T-helper 1 cell treated with Interleukin-12 subunit alpha and Interleukin-12 subunit beta and Interleukin-4 antibody, amounts not matched to agents 30 μg/mL and 1 μg/mL, for 36 hours (primary cell): ENCODE measurements at regions not wholly inside any gene's neighbourhood (a gene's known extent, or its start where the extent isn't known, plus 50 kb on each side); places are given as distances from the start of the nearest gene placed in this dataset.

Source experiments
- H3K27ac Mint-ChIP-seq: one replicate; pipeline ENCODE4 v1.8.0; 2021; ENCODE audit warnings: mild to moderate bottlenecking, mixed read lengths
- H3K27me3 Mint-ChIP-seq: one replicate; pipeline ENCODE4 v1.8.0; 2021; ENCODE audit warnings: low read depth, mixed read lengths
- H3K36me3 Mint-ChIP-seq: one replicate; pipeline ENCODE4 v1.8.0; 2021; ENCODE audit warnings: low read depth, mixed read lengths
- H3K4me1 Mint-ChIP-seq: one replicate; pipeline ENCODE4 v1.8.0; 2021; ENCODE audit warnings: low read depth, mixed read lengths
- H3K4me3 Mint-ChIP-seq: one replicate; pipeline ENCODE4 v1.8.0; 2021; ENCODE audit warnings: mild to moderate bottlenecking, moderate library complexity, mixed read lengths
- H3K9me3 Mint-ChIP-seq: one replicate; pipeline ENCODE4 v1.8.0; 2021; ENCODE audit warnings: mixed read lengths

DNA sequence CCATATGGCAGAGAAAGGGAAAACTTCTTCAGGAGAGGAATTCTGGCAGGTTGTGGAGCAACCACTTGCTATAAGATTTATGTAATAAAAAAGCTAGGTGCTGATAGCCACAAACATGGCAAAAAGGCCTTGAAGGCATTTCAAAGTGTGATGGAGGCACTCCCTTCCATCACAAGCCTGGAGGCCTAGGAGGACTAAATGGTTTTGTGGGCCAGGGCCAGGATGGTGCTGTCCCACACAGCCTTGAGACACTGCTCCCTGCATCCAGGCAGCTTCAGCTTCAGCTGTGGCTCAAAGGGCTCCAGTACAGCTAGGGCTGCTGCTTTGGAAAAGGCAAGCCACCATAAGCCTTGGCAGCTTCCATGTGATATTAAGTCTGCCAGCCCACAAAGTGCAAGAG, 632.8 kb downstream of the BRINP1 start:
- peaks cover 20% of the 10 kb centered on the region for H3K9me3 Mint-ChIP-seq
- H3K36me3 Mint-ChIP-seq = no peaks in the 10 kb centered on the region

DNA sequence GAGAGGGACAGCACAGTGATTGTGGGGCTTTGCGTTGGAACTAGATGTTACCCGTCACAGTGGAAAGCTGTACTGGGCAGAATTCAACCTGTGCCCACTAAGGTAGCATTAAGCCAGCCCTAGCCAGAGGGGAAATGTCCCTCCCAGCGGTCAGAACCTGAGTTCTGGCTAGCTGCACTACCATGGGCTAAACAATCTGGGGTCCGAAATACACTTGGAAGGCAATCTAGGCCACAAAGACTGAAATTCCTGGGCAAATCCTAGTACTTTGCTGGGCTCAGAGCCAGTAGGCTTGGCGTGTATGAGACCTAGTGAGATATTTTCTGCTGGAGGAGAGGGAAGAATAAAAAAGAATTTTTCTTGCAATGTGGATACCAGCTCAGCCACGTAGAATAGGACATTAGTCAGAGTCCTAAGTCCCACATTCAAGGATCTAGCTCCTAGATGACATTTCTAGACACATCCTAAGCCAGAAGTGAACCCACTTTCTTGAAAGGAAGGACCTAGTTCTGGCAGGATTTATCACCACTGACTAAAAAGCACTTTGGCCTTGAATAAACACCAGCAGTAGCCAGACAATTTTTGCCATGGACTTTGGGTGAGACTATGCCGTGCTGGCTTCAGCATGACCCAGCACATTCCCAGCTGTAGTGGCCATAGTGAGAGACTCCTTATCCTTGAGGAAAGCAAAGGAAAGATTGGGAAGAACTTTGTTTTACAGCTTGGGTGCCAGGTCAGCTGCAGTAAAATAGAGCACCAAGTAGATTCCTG, 618.0 kb downstream of the BRINP1 start:
- Mint-ChIP-seq H3K4me1 (no peaks in the 10 kb centered on the region), H3K27me3 (no peaks in the 10 kb centered on the region), H3K4me3 (no peak overlapping the region), H3K36me3 (no peaks in the 10 kb centered on the region), H3K9me3 (peaks cover 10% of the 10 kb centered on the region), H3K27ac (no peak overlapping the region)

More for the DNA sequence above, 632.8 kb downstream of the BRINP1 start:
- H3K27me3 Mint-ChIP-seq = no peaks in the 10 kb centered on the region
- H3K4me3 Mint-ChIP-seq = no peak overlapping the region
- no peaks in the 10 kb centered on the region for H3K4me1 Mint-ChIP-seq
- no peak overlapping the region for H3K27ac Mint-ChIP-seq

DNA sequence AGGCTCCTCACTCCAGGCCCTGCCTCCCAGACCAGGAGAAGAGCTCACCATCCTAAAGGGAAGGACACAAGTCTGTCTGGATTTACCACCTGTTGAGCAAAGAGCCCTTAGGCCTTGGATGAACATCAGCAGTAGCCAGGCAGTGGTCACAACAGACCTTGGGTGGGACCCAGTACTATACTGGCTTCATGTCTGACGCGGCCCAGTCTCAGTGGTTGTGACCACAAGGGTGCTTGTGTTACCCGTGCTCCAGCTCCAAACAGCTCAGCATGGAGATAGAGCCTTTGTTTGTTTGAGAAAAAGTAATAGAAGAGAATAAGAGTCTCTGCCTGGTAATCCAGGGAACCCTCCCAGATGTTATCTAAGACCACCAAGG, 617.4 kb downstream of the BRINP1 start:
- Mint-ChIP-seq H3K36me3 (no peaks in the 10 kb centered on the region), H3K27me3 (no peaks in the 10 kb centered on the region), H3K4me3 (no peak overlapping the region), H3K4me1 (no peaks in the 10 kb centered on the region), H3K9me3 (peaks cover 5% of the 10 kb centered on the region), H3K27ac (no peak overlapping the region)

DNA sequence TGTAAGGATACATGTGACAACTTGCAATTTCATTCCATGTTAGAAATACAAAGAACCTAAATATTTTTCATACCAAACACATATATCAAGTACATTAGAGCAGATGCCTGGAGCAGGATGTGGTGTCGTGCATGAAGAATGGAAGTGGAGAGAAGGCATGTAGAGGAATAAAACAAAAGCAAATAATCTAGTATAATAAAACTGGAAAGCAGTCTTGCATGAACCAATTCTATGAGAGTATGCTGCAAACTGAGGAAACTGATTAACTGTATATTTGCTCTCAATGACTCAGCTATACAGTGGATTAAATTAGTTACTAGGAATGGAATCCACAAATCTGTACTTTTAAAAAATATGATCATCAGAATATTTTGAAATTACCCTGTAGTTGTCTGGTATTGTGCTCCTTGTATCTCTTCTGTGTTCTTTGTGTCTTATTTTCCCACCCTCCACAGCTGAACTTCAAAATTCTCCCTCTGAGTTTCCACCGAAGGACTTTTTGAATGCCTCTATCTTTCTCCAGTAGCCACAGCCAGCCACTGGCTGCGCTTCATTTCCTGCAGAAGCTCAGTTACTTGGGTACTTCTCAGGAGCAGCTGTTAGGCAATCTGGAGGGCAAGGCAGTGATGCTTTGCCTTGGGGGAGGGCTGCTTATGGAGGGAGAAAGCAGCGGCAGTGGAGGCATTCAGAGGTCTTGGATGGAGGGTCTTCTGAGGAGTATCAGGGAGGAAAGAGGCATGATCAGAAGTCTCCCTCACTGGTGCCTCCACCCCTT, 608.0 kb downstream of the BRINP1 start:
- no peak overlapping the region for H3K27ac Mint-ChIP-seq
- no peaks in the 10 kb centered on the region for H3K36me3 Mint-ChIP-seq
- no peaks in the 10 kb centered on the region for H3K4me1 Mint-ChIP-seq
- no peaks in the 10 kb centered on the region for H3K9me3 Mint-ChIP-seq
- H3K27me3 Mint-ChIP-seq = no peaks in the 10 kb centered on the region
- H3K4me3 Mint-ChIP-seq = no peak overlapping the region

DNA sequence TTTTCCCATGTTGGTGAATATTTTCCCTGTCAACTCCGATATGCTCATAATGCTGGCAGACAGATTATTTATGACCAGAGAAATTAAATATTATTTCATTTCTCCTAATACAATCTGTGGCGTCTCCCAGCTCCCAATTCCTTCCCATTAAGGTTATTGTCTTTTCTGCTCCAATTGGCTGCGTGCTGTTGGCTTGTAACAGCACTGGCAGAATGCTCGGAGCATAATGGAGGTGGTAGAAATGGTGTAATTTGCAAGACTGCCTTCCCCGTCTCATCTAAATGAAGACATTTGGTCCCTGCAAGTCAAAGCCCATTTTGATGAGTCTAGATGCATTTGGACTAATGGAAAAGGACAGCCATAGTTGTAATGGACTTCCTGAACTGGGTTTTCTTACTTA, 601.7 kb downstream of the BRINP1 start:
- Mint-ChIP-seq H3K4me1 (no peaks in the 10 kb centered on the region), H3K27ac (no peak overlapping the region), H3K4me3 (no peak overlapping the region), H3K36me3 (no peaks in the 10 kb centered on the region), H3K27me3 (no peaks in the 10 kb centered on the region), H3K9me3 (no peaks in the 10 kb centered on the region)

DNA sequence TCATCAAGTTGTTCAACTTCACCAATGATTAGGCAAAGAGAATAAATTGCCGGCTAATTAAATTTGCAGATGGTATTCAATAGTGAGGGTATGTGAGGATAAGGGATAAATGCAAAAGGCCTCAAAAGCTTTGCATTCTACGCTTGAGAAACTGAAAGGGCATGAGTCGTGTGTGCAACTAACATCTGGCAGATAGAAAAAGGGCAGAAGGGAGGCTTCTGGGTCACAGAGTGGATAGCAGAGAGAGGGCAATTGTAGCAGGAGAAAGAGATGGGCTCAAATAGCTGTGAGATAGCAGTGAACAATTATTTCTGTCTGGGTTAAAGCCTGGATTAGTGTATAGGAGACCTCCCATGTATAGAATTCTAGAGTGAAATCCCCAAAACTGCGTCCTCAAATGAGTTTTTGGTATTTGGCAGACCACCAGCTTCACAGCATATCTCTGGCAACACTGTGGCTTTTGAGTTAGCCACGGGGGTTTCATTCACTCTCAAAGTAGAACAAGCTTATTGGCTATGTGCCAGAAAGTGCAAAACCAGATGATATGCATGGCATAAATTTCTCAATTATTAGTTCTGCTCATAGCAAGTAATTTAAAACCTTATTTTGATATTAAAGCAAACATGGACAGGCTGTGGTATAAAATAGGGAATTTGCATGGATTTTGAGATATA, 586.3 kb downstream of the BRINP1 start:
- Mint-ChIP-seq H3K27me3 (no peaks in the 10 kb centered on the region), H3K27ac (no peak overlapping the region), H3K4me1 (no peaks in the 10 kb centered on the region), H3K9me3 (peaks cover 4% of the 10 kb centered on the region), H3K4me3 (no peak overlapping the region), H3K36me3 (no peaks in the 10 kb centered on the region)

DNA sequence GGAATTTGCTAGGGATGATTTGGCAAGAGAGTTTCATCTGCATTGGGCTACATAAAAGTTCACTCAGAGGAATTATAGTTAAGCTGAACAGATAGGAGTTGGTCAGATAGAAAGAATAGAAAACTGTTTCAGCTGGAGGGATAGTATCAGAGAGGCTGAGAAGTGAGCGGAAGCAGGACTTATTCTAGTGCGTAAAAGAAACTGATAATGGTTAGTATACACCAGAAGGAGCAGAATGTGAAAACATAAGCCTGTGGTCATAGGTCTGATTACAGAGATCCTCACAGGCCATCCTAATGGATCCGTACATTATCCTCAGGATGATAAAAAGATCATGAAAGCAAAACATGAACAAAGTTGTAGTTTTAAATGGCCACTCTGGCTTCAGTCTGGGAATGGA, 585.2 kb downstream of the BRINP1 start:
- Mint-ChIP-seq H3K4me3 (no peak overlapping the region), H3K9me3 (peaks cover 4% of the 10 kb centered on the region), H3K27me3 (no peaks in the 10 kb centered on the region), H3K27ac (no peak overlapping the region), H3K4me1 (no peaks in the 10 kb centered on the region), H3K36me3 (no peaks in the 10 kb centered on the region)

DNA sequence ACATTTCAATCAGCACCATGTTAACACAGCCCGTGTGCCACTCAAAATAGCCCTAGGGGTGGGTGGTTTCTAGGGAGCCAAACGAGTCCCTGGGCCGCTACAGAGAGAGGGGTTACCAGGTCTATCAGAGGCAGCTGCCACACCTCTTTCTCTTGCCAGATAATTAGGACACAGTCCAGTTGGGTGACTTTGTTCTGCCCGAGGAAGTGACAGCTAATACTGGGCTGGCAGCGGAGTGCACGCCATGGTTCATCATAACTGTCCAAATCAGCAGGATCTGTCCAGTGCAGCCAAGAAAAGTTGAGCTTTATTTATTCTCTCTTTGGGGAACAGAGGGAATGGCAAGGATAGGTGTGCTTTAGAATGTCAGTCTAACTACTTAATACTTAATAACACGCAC, 583.8 kb downstream of the BRINP1 start:
- Mint-ChIP-seq H3K36me3 (no peaks in the 10 kb centered on the region), H3K4me1 (no peaks in the 10 kb centered on the region), H3K27ac (no peak overlapping the region), H3K27me3 (no peaks in the 10 kb centered on the region), H3K4me3 (no peak overlapping the region), H3K9me3 (no peaks in the 10 kb centered on the region)

DNA sequence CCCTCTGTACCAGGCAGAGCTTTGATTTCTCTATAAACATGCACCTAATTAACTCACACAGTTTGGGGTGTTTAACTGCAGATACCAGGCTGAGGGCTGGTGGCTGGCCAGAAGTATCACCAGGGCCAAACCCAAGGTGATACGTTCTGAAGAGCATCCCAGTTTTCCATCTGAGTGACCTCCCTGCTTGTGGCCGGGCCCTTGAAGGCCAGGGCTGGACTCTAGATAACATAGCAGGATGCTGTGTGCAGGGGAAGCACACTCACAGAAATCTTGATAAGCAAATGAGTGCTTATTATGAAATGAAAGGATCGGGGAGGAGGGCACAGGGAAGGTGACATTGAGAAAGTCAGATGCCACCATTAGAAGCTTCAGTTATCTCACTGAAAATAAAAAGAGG, 582.4 kb downstream of the BRINP1 start:
- Mint-ChIP-seq H3K27ac (no peak overlapping the region), H3K27me3 (no peaks in the 10 kb centered on the region), H3K4me1 (no peaks in the 10 kb centered on the region), H3K4me3 (no peak overlapping the region), H3K36me3 (no peaks in the 10 kb centered on the region), H3K9me3 (no peaks in the 10 kb centered on the region)

DNA sequence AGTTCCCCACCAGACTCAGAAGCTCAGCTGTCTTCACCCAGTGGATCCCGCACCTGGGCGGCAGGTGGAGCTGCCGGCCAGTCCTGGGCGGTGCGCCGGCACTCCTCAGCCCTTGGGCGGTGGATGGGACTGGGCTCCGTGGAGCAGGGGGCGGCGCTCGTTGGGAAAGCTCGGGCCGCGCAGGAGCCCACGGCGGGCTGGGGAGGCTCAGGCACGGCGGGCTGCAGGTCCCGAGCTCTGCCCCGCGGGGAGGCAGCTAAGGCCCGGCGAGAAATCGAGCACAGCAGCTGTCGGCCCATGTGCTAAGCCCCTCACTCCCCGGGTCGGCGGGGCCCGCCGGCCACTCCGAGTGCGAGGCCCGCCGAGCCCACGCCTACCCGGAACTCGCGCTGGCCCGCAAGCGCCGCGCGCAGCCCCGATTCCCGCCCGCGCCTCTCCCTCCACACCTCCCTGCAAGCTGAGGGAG, 560.0 kb downstream of the BRINP1 start:
- Mint-ChIP-seq H3K9me3 (peaks cover 18% of the 10 kb centered on the region), H3K36me3 (no peaks in the 10 kb centered on the region), H3K4me3 (no peak overlapping the region), H3K27ac (no peak overlapping the region), H3K4me1 (no peaks in the 10 kb centered on the region), H3K27me3 (no peaks in the 10 kb centered on the region)

DNA sequence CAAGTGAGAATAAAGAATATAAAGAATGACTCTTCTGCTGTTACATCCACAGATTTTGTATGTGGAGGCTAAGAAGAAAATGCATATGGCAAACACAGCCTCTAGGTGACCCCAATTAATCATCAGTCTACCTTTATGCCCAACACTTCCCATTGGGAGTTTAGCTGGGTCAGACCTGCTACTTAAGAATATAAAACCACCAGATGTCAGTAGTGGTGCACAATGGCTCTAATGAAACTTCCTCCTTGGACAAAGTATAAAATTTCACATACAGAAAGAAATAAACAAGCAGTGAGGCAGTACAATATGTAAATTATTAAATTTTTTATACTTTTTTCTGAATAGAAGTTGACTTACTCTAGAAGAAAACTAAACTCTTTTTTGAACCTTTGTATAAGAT, 539.9 kb downstream of the BRINP1 start:
- H3K4me3 Mint-ChIP-seq = no peak overlapping the region
- H3K27me3 Mint-ChIP-seq = no peaks in the 10 kb centered on the region
- no peak overlapping the region for H3K27ac Mint-ChIP-seq
- no peaks in the 10 kb centered on the region for H3K9me3 Mint-ChIP-seq
- H3K4me1 Mint-ChIP-seq = no peaks in the 10 kb centered on the region
- no peaks in the 10 kb centered on the region for H3K36me3 Mint-ChIP-seq

DNA sequence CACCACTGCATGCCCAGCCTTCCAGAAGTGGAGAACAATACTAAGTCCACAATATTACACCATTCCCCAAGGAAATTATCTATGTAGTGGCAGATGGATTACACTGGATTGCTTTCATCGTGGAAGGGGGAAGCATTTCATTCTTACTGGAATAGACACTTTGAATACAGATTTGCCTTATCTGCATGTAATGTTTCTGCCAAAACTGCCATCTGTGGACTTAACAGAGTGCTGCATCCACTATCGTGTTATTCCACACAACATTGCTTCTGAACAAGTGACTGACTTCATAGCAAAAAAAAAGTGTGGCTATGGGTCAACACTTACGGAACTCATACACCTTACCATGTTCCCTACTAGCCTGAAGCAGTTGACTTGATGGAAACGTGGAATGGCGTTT, 536.9 kb downstream of the BRINP1 start:
- Mint-ChIP-seq H3K36me3 (no peaks in the 10 kb centered on the region), H3K27me3 (no peaks in the 10 kb centered on the region), H3K9me3 (no peaks in the 10 kb centered on the region)

DNA sequence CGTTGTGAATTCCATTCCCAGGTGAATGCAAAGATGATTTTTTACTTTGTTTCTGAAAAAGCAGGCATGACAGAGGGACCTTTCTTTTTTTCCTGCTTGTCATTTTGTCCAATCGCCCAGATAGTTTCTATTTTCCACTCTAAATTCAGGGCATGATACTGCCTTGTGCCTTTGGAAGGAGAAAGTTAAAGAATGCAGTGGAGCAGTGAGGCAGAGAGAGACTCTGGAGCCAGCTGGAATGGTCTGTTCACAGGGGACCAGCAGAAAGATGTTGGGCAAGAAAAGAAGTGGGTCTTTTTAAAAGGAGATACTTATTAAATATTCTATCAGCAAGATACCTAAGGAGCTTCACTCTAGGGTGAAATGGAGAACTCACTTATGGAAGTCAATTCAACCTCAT, 532.3 kb downstream of the BRINP1 start:
- no peak overlapping the region for H3K4me3 Mint-ChIP-seq
- no peaks in the 10 kb centered on the region for H3K9me3 Mint-ChIP-seq
- H3K27me3 Mint-ChIP-seq = no peaks in the 10 kb centered on the region
- no peaks in the 10 kb centered on the region for H3K36me3 Mint-ChIP-seq
- H3K4me1 Mint-ChIP-seq = no peaks in the 10 kb centered on the region
- H3K27ac Mint-ChIP-seq = no peak overlapping the region

More for the DNA sequence above, 536.9 kb downstream of the BRINP1 start:
- Mint-ChIP-seq H3K27ac (no peak overlapping the region), H3K4me3 (no peak overlapping the region), H3K4me1 (no peaks in the 10 kb centered on the region)

DNA sequence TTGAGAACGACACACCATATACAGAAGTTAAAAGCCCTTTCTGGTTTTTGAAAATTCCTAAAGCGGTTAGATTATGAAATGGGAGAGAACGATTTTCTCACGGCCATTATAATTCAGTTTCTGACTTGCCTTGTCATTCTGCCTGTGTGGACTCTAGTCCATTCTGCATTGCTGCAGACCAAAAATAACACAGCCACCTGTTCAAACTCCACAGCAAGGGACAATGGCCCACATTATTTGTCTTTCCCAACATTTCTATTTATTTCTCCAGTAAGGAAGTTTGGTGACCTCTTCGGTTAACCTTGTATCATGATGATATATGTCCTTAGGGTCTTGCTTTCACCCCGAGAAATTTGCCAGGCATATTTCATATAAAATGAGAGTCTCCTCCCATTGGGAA, 497.7 kb downstream of the BRINP1 start:
- H3K4me3 Mint-ChIP-seq = no peak overlapping the region
- no peaks in the 10 kb centered on the region for H3K27me3 Mint-ChIP-seq
- H3K9me3 Mint-ChIP-seq = peaks cover 18% of the 10 kb centered on the region
- H3K36me3 Mint-ChIP-seq = no peaks in the 10 kb centered on the region
- H3K4me1 Mint-ChIP-seq = no peaks in the 10 kb centered on the region
- no peak overlapping the region for H3K27ac Mint-ChIP-seq

DNA sequence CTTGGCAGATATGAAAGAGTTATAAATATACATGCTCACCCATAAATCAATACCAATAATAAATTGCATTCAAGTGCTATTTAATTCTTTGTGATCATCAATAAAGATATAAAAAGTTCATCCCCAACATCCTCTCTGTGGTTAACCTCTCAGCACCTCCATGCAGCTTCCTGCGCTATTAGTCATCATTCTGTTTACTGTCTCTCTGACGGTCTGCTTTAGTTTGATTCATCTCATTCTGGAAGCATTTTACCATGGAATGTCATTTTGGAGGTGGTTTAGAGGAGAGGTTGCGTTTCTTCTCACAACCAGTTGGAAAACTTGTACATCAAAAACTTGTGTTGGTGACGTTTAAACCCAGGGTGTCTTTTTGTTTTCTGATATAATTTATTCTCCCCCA, 486.6 kb downstream of the BRINP1 start:
- Mint-ChIP-seq H3K27ac (no peak overlapping the region), H3K27me3 (no peaks in the 10 kb centered on the region), H3K36me3 (no peaks in the 10 kb centered on the region), H3K4me1 (no peaks in the 10 kb centered on the region), H3K9me3 (peaks cover 8% of the 10 kb centered on the region), H3K4me3 (no peak overlapping the region)
